NCI-H446 treated with DMSO at 0.1 percent for 48 hours (cell line): ENCODE measurements at regions not wholly inside any gene's neighbourhood (a gene's known extent, or its start where the extent isn't known, plus 50 kb on each side); places are given as distances from the start of the nearest gene placed in this dataset.
A peak's percentile ranks its signal among the peaks of the same experiment; 100 is the strongest.

ENCODE experiments used
- DNase-seq: peaks from one replicate; lab custom pipeline; 2025; lab: John Stamatoyannopoulos, UW

DNA sequence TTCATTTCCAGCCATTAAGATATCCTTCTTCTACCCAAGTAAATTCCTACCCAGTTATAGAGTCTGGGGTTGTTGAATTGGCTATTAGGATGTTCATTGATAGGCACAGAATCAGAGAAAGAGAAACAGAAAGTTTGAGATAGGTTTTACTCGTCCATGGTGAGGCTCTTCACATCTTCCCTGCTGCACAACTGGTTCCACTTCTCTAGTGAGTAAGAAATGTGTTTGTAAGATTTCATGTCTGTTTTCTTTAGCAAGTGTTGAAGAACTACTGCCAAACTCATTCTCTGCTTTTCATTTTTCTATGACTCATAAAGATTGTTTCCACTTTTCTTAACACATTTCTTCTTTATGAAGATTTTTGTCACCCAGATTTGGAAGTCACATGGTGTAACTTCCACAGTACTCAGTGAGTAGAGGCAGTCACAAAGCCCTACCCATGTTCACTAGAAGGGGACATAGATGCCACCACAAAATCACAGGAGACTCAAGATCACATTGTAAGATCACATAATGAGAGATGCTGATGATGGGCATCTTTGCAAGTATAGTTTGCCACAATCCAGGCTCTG is 152.3 kb downstream of the SNX7 start:
- no peak for DNase-seq

DNA sequence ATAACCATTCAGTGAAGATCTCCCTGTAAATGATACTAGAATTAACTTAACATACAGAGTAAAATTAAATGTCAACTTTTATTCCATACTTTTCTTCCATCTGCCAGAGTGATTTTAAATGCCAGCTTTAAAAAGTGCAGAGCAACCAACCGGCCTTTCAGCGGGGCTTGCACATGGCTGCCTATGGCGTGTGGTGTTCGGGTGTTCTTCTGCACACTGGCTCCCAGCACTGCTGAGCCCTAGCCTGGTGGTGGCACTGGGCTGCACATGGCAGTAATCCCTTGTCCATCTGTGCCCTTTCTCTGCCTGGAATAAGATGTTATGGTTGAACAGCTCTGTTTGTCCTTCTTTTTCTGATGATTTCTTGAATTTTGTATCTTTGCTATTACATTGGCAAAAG is 156.3 kb downstream of the SNX7 start:
- peak; percentile 10 for DNase-seq

DNA sequence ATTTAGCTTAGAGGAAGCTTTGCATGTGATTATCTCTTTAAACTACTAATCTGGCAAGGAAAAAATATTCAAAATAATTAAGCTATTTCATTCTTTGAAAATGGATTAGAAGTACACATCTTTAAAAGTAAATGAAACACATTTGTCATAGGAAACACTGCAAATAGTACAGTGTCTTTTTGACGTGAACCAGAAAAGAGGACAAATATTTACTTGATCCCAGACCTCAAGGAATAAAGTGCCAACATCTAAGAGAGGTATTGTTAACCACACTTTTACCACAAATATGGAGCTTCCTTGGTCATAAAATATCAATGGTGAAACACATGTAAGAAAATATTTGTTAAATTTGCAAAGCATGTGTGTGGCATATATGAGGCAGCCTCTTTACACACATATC is 159.9 kb downstream of the SNX7 start:
- DNase-seq, result no peak

DNA sequence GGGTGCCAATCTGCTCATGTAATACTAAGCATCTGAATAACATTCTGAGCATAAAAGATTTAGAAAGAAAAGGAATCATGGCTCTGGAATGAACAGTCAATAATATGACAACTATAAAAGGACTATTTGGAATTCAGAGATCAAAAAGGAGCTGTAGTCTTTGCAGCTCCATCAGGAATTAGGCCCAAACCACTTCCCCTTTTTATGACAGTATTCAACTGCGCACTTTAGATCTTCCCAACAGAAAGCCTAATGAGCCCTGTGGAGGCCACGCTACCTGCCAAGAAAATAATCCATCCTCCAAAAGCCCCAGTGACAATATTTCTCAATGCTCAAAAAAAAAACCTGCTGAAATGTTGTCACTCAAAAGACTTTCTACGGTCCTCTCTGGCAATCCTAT is 163.2 kb downstream of the SNX7 start:
- peak; percentile 46 for DNase-seq

DNA sequence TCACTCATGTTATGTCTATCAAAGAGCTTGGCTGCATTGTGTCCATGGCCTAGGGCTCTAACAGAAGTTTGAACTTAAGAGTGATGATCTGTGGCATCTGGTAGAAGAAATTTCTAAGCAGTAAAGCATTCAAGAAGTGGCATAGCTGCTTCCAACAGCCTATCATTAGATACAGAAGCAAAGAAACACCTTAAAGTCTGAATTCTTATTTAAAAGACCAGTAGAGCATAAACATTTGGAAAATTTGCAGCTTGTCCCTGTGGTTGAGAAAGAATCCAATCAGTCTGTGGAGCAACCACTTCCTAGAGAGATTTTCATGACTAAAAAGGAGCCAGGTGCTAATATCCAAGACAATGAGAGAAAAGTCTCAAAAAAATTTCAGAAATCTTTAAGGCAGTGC is 165.5 kb downstream of the SNX7 start:
- no peak for DNase-seq

DNA sequence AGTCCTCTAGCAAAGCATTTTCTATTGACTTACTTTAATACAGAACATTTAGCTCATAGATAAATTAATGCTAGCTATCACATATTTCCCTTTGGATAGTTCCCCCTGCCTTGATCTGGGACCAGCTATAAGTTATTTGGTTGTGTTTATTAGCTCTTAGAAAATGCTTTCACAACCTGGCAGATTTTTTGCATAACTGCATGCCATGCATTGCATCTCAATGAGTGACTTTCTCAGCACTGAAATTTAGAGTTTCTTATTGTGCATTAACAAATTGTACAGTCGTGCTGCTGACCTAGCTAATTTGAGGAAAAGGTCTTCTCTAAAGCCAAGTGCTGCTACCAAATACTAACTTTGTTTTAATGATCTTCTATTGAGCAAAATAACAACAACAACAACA is 164.8 kb downstream of the PLPPR5 start:
- DNase-seq, result no peak
